ENCODE measurements at regions not wholly inside any gene's neighbourhood (a gene's known extent, or its start where the extent isn't known, plus 50 kb on each side); places are given as distances from the start of the nearest gene placed in this dataset.

DNA sequence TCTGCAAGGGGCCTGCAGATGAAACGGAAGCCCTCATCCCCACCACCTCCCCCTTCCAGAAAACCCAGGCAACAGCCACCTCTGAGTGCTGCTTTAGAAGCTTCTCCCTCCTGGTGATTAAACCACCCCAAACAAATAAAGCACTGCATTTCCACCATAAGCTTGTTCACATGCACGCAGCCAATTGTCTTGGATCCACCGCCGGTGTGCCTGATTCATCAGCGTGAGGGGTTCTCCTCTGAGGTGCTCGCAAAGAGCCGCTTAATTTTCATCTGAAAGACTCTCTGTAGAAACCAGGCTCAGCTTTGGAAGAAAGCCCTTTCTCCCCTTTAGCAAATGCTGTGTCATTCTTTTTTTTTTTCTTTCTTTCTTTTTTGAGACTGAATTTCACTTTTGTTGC lies 155.2 kb upstream of the EEF2KMT start:
- TF ChIP-seq, protein P1, sequence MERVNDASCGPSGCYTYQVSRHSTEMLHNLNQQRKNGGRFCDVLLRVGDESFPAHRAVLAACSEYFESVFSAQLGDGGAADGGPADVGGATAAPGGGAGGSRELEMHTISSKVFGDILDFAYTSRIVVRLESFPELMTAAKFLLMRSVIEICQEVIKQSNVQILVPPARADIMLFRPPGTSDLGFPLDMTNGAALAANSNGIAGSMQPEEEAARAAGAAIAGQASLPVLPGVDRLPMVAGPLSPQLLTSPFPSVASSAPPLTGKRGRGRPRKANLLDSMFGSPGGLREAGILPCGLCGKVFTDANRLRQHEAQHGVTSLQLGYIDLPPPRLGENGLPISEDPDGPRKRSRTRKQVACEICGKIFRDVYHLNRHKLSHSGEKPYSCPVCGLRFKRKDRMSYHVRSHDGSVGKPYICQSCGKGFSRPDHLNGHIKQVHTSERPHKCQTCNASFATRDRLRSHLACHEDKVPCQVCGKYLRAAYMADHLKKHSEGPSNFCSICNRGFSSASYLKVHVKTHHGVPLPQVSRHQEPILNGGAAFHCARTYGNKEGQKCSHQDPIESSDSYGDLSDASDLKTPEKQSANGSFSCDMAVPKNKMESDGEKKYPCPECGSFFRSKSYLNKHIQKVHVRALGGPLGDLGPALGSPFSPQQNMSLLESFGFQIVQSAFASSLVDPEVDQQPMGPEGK (CRISPR knock-in tag; IDR thresholded peaks at IDR 0.05; ENCODE audit: borderline replicate concordance) = no peak
- TF ChIP-seq CSDC2 (CRISPR knock-in tag; IDR thresholded peaks at IDR 0.05) = no peak
- TF ChIP-seq, protein P2, sequence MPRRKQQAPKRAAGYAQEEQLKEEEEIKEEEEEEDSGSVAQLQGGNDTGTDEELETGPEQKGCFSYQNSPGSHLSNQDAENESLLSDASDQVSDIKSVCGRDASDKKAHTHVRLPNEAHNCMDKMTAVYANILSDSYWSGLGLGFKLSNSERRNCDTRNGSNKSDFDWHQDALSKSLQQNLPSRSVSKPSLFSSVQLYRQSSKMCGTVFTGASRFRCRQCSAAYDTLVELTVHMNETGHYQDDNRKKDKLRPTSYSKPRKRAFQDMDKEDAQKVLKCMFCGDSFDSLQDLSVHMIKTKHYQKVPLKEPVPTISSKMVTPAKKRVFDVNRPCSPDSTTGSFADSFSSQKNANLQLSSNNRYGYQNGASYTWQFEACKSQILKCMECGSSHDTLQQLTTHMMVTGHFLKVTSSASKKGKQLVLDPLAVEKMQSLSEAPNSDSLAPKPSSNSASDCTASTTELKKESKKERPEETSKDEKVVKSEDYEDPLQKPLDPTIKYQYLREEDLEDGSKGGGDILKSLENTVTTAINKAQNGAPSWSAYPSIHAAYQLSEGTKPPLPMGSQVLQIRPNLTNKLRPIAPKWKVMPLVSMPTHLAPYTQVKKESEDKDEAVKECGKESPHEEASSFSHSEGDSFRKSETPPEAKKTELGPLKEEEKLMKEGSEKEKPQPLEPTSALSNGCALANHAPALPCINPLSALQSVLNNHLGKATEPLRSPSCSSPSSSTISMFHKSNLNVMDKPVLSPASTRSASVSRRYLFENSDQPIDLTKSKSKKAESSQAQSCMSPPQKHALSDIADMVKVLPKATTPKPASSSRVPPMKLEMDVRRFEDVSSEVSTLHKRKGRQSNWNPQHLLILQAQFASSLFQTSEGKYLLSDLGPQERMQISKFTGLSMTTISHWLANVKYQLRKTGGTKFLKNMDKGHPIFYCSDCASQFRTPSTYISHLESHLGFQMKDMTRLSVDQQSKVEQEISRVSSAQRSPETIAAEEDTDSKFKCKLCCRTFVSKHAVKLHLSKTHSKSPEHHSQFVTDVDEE (CRISPR knock-in tag; IDR thresholded peaks at IDR 0.05) = no peak
- TF ChIP-seq ESRRG (CRISPR knock-in tag; IDR thresholded peaks at IDR 0.05) = no peak
- no peak for TF ChIP-seq ZNF70 (CRISPR knock-in tag; IDR thresholded peaks at IDR 0.05)
- no peak for TF ChIP-seq ISL1 (CRISPR knock-in tag; IDR thresholded peaks at IDR 0.05)
- no peak for TF ChIP-seq OSR1 (CRISPR knock-in tag; IDR thresholded peaks at IDR 0.05)
- TF ChIP-seq TCF4 (CRISPR knock-in tag; IDR thresholded peaks at IDR 0.05; ENCODE audit: borderline replicate concordance) = no peak
- no peak for TF ChIP-seq SNAI2 (CRISPR knock-in tag; IDR thresholded peaks at IDR 0.05)
- TF ChIP-seq, protein P3, sequence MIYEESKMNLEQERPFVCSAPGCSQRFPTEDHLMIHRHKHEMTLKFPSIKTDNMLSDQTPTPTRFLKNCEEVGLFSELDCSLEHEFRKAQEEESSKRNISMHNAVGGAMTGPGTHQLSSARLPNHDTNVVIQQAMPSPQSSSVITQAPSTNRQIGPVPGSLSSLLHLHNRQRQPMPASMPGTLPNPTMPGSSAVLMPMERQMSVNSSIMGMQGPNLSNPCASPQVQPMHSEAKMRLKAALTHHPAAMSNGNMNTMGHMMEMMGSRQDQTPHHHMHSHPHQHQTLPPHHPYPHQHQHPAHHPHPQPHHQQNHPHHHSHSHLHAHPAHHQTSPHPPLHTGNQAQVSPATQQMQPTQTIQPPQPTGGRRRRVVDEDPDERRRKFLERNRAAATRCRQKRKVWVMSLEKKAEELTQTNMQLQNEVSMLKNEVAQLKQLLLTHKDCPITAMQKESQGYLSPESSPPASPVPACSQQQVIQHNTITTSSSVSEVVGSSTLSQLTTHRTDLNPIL (CRISPR knock-in tag; IDR thresholded peaks at IDR 0.05; ENCODE audit: low read depth) = no peak
- TF ChIP-seq, protein P4, sequence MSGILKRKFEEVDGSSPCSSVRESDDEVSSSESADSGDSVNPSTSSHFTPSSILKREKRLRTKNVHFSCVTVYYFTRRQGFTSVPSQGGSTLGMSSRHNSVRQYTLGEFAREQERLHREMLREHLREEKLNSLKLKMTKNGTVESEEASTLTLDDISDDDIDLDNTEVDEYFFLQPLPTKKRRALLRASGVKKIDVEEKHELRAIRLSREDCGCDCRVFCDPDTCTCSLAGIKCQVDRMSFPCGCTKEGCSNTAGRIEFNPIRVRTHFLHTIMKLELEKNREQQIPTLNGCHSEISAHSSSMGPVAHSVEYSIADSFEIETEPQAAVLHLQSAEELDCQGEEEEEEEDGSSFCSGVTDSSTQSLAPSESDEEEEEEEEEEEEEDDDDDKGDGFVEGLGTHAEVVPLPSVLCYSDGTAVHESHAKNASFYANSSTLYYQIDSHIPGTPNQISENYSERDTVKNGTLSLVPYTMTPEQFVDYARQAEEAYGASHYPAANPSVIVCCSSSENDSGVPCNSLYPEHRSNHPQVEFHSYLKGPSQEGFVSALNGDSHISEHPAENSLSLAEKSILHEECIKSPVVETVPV (CRISPR knock-in tag; IDR thresholded peaks at IDR 0.05) = no peak
- no peak for TF ChIP-seq GLIS3 (CRISPR knock-in tag; IDR thresholded peaks at IDR 0.05)
- TF ChIP-seq ZFP30 (CRISPR knock-in tag; IDR thresholded peaks at IDR 0.05) = no peak
- TF ChIP-seq ARNTL (CRISPR knock-in tag; IDR thresholded peaks at IDR 0.05; ENCODE audit: borderline replicate concordance, low read depth) = no peak

All from SK-N-SH treated with all-trans-retinoic acid at 6 μM for 48 hours (cell line).